IPS DF 4.7 (cell line): ENCODE measurements at regions not wholly inside any gene's neighbourhood (a gene's known extent, or its start where the extent isn't known, plus 50 kb on each side); places are given as distances from the start of the nearest gene placed in this dataset.
"Not testable (repeated sequence)": the region's sequence is repeated elsewhere in the genome, so short reads cannot be mapped to it uniquely, and the experiment has no call there.

ENCODE experiments used
- DNase-seq: peaks from one replicate; pipeline ENCODE4 v3.0.0-alpha.2; 2013; ENCODE audit warnings: low spot score; ENCODE audit errors: extremely low read depth

- DNase-seq: no peak
These were observed 83.6 kb upstream of the SEMA3C start for GRCh38 chr7:81002421-81002820.

- DNase-seq: no peak
These were observed 80.9 kb upstream of the SEMA3C start for GRCh38 chr7:80999771-81000170.

GRCh38 chr7:80999100-80999499 is 80.2 kb upstream of the SEMA3C start:
- DNase-seq: no peak

DNA sequence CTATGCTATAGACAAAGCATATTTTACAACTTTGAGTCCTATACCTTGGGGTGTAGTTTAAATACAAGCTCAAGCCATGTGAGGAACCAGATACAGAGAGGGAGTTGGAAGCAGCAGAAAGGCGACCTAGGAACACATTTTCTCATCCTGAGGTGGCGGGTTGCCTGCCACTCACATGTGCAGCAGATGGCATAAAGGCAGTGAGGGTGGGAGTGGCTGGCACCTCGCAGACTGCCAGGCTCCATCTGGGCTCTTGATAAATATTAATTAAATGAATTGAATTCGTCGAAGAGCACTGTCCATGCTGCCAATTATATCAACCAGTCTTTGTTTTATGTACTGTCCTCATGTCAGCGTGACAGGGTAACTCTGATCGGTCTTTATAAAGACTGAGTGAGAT is 79.0 kb upstream of the SEMA3C start:
- no peak for DNase-seq

- DNase-seq: not testable (repeated sequence)
These were observed 77.4 kb upstream of the SEMA3C start for GRCh38 chr7:80996236-80996635.

GRCh38 chr7:80991654-80992053 is 72.8 kb upstream of the SEMA3C start:
- DNase-seq: no peak

- no peak for DNase-seq
These were observed 65.8 kb upstream of the SEMA3C start for GRCh38 chr7:80984619-80985018.

GRCh38 chr7:80981405-80981804 is 62.6 kb upstream of the SEMA3C start:
- DNase-seq: no peak

GRCh38 chr7:80977751-80978150 is 58.9 kb upstream of the SEMA3C start:
- DNase-seq: no peak

DNA sequence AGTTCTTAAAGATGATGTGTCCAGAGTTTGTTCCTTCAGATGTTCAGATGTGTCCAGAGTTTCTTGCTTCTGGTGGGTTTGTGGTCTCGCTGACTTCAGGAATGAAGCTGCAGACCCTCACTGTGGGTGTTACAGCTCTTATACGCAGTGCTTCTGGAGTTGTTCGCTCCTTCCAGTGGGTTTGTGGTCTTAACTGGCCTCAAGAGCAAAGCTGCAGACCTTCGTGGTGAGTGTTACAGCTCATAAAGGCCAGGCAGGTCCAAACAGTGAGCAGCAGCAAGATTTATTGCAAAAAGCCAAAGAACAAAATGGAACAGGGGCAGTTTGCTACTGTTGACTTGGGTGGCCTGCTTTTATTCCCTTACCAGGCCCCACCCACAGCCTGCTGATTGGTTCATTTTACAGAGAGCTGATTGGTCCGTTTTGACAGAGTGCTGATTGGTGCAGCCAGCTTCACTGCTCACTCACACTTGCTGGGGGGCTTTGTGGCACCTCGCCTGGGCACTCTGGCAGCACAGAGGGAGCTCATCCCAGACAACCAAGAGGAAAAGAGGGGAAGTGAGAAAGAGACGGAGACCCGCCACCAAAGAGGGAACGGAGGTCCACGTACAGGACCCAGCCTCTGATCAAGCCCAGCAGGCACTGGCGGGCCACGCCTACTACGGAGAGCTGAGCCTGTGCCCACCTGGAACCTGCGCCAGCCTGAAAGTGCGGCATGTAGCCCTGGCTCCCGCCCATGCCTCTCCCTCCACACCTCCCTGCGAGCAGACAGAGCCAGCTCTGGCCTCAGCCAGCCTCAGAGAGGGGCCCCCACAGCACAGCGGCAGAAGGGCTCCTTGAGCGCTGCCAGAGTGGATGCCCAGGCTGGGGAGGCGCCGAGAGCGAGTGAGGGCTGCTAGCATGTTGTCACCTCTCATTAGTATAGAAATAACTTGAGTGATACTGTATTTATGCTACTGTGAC is 55.8 kb upstream of the SEMA3C start:
- no peak for DNase-seq

DNA sequence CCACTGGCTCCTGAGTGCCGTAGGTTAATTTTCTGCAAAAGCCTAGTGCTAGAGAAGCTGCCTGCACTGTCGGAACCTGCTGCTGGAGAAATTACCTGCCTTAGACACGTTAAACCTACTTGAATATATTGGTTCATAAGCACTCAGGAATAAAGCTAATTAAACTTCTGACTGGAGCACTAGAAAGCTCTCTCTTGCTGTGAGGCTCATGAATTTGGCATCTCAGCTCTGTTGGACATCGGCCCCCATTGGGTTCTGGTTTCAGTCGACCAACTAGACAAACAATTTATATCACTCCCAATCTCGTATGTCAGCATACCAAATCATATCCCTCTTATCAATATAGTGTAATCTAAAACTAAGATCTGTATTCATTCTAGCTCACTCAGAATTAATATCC is 52.4 kb upstream of the SEMA3C start:
- DNase-seq: no peak
